HG02840 (cell line): ENCODE measurements at regions not wholly inside any gene's neighbourhood (a gene's known extent, or its start where the extent isn't known, plus 50 kb on each side); places are given as distances from the start of the nearest gene placed in this dataset.

Source experiments
- ATAC-seq: cut with Tn5 transposase; IDR thresholded peaks from one replicate; pipeline ENCODE4 v1.9.1; 2021; ENCODE audit warnings: mild to moderate bottlenecking, moderate library complexity, moderate number of reproducible peaks; ENCODE audit not compliant: unreplicated experiment, low FRiP score

DNA sequence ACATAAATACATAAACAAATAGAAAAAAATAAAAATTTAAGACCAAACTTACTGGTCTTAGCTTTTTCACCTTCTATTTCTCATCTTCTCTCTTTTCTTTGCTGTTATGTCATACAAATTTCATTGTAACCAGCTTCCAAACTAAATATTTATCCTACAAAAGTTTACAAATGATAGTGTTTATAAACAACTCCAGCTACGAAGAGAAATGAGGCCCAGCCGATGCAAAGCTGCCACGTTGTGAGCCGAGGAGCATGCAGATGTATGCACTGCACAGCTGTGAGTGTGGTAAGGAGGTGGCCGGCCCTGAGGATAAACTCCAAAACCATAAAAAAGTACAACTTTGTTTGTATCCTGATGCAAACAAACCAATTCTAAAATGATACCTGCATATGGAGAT is 642.4 kb upstream of the SGCG start:
- no peak for ATAC-seq

DNA sequence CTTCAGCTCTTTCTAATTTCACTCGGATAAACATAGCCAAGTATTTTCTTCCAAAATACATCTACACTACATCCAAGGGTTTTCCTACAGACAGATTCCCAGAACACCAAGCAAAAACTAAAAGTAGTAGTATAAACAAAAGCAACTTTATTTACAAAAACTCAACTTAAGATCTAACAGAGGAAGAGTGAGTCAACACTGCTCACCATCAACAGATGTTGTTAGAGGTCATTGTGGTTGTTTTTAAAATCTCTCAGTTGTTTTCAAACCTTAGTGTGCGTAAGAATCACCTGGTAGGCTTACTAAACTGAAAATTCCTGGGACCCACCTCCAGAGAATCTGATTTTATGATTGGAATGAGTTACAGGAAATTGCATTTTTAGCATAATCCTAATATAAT is 631.7 kb upstream of the SGCG start:
- ATAC-seq = no peak

DNA sequence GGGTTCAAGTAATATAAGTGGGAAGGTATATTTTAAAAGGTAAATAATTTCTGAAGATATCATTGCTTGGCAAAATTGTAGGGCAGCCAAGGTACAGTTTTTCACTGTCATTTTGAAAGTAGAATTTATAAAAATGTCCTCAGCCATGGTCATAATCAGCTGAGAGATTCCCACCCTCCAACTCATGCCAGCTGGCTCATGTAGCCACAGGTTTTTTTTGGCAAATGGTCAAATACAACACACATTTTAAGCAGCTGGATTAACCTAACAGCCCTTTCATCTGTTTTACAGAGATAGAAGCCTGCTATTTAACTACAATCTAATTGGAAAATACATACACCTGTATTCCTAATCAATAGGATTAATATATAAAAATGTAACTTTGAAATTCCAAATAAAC is 619.2 kb upstream of the SGCG start:
- no peak for ATAC-seq

DNA sequence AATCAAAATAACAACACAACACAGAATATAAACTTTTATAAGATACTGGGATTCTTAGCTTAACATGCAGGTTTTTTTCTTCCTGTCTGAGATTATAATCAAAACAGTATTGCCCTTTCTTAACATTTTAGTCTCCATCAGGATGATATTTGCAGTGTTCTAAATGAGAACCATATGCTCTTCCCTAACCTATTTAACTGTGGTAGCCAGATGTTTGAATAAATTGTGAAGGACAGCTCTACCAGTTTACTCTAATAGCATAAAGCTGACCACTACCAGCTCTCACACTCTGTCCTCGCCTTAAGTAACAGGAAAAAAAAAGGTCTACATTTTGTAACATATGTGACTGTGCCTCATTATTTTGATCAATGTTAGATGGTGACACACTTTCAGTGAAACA is 618.7 kb upstream of the SGCG start:
- no peak for ATAC-seq

DNA sequence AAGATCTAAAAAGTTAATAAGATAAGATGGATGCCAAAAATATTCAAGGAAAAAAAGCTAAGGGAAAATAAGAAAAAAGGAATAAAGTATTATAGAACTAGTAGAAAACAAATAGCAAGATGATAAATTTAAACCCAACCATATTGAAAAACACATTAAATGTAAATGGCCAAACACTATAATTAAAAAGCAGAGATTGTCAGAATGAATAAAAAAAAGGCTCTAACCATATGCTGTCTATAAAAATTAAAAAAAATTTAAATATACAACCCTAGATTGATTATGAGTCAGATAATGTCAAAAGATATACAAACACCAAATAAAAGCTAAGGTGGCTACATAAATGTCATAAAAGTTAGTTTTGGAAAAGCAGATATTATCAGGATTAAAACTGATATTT is 617.5 kb upstream of the SGCG start:
- no peak for ATAC-seq

DNA sequence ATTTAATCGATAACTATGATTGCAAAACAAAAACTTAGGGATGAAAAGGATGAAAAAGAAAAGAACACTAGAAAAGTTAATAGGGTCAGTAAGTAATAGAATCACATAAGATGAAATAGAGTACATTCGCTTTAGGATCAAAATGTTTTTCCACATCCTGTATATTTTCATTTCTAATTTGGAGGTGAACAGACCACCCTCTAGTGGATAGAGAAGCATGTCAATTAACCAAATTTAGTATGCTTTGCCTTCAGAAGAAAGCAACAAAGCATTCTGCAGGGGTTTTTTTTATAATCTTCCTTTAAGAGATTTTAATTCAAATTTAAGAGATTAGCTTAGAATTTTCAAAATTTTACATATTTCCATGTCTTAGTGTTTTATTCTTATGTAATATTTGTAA is 611.0 kb upstream of the SGCG start:
- no peak for ATAC-seq

DNA sequence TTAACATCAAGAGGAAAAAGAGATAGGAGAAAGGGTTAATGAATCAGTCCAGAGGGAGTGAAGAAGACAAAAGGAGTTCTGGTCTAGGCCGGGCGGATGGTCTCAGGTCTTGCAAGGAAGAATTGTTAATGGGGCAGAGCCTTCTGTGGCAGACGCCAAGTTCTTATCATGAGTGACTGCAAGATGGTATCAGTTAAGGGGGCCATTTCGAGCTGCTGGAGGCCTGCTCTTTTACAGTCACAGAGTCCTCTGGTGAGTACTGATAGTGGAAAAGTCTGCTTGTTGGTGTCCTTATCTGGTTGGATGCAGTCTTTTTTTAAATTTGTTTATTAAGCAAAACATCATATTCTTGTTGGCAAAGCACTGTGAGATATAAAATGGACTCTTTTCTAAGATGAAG is 590.9 kb upstream of the SGCG start:
- no peak for ATAC-seq

DNA sequence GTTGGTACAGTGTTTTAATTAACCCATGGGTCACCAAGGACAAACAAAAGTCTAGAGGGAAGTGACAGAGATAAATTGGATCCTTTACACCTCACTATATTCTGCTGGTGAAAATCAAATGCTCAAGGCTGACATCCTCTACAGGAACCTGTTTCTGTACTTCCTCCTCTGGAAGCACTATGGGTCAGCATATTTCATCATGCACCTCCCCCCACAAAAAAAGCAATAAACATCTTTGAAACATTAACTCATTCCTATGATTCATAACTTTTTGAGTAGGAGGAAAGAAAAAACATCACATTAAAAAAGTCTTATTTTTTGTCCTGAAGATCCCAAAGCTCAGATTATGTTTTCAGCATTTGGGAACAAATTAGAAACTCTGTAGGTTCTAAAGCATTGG is 588.3 kb upstream of the SGCG start:
- ATAC-seq = no peak

DNA sequence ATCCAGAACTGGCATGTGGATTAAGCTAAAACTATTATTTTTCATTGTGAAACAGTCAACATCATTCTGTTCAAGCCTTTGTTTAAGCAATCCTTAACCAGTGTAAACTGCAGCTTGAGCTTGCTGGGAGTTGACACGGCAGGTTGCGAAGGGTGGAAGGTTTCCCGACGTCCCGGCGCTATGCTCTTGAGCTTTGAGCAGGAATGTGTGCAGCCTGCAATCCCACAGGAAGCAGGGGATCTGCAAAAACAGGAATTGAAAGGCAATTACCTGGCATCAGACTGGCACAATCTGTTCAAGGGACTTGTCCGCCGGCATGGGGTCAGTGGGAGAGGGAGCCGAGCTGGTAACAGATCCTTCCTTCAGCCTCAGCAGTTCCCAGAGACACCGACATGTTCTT is 586.7 kb upstream of the SGCG start:
- ATAC-seq = no peak

DNA sequence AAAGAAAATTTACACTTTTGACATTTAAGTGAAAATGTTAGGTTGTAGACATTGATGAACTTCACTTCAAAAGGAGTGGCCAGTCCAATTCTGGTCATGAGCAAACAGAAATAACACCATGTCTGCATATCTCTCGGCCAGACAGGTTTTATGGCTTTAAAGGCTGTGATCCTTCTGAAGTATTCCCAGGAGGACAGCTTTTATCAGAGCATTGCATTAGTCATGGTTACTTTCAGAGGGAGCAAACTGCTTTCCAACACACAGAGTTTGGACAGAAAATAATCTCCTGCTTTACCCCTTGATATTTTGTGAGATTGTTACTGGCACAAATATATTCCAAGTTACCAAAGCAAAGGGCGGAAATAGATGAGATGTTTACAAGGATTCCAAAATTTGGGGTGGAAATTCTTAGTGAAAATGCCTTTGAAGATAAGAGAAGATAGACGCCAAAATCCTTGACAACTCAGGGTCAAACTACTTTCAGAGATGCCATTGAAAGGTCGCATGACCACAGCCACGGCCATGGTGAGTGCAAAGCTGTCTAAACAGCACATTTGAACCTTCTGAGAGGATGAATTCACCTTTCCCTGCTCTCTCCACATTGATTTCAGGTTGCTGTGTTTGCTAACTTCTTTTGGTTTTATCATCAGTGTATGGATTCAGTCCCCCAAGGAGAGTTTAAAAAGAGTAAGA is 584.5 kb upstream of the SGCG start:
- ATAC-seq = no peak

DNA sequence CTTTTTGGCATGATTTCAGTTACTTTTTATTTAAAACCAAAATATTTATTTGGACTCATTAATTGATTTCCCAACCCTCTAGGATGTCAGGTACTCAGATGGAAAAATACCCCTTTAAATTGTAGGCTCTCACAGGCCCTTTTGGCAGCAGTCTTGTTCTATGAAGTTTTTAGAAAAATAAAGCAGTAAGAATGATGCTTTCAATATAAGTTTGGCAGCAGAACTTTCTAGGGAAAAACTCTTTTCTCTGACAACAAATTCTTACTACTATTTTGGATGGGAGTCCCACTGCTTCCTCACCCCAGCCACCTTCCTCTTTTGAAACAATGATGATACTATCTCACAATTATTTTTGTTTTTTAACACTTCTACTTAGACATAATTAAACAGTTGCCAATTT is 581.6 kb upstream of the SGCG start:
- no peak for ATAC-seq

DNA sequence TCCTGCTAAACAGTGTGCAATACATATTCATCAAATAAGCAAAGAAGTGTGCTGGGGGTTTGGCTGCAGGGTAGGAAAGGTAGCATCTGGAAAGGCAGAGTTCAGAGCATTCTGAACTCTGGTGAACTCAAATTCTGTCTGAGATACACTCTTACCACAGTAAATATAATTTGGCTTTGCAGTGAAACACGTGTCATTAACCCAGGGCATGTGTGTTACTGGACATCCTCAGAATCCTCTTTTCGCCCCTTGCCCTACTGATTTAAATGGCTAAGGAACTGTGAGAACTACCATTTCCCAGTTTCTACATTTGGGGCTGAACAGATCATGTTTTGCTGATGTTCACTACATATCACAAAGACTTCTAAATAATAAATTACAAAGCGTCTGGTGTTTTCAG is 562.8 kb upstream of the SGCG start:
- no peak for ATAC-seq

DNA sequence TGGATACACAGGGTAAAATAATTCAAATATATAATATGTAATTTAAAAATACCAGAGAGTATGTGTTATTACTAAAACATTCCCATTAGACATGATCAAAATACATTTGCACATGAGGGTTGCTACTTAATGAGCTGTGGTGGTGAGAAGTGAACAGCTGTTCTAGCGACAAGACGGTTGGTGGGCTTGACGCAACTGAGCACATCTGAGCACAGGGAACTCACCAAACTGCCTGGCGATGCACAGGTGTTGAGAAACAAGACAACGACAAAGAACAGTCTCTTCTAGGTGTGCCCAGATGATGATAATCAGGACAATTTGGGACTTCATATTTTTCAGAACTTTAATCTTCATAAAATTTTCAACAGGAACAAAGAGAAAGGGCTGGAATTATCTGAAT is 555.1 kb upstream of the SGCG start:
- no peak for ATAC-seq

DNA sequence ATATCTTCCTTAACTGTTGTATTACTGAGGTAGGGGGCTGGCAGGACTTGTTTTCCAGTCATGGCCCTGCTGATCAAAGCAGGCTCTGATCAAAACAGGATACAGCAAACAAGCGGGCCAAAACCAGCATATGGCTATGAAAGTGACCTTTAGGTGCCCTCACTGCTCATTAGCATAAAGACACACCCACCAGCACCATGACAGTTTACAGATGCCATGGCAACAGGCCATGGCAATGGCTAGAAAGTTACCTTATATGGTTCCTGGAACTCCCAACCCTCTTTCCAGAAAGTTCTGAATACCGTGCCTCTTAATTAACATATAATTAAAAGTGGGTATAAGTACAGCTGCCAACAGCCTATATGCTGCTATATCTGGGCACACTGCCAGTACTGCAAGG is 551.4 kb upstream of the SGCG start:
- ATAC-seq = no peak

DNA sequence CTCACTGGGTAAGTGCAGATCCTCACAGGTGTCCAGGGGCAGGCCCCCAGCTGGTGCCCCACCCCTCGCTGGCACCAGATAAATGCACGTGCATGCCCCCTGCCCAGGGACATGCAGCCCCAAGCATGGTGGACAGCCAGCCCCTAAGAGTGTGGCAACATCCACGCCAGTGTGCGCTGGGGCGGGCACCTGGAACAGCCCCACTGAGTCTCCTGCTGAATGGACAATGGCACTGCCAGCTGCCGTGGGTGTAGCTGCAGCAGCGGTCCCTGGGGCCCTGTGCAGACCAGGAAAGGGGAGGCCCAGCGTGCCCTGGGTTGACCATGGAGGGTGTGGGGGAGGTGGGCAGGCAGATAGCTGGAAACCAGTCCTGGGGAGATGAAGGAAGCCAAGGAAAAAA is 538.7 kb upstream of the SGCG start:
- no peak for ATAC-seq

DNA sequence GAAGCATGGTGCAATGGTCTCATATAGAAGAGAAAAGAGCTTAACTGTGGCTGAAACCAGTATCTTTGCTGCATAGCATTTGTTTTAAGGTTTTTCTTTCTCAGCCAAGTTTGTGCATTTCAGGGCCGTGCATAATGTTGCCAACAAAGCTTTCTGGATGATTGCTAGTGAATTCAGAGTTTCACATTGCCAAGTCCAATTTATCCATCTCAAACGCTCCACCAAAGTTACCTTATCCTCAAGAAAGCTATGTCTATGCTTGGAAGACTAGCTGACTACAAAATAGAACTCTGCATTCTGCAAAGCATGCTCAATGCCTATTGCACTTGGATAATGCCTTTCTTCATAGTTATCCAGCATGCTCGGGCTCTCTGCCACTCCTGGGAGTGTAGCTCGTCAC is 535.8 kb upstream of the SGCG start:
- ATAC-seq = no peak

DNA sequence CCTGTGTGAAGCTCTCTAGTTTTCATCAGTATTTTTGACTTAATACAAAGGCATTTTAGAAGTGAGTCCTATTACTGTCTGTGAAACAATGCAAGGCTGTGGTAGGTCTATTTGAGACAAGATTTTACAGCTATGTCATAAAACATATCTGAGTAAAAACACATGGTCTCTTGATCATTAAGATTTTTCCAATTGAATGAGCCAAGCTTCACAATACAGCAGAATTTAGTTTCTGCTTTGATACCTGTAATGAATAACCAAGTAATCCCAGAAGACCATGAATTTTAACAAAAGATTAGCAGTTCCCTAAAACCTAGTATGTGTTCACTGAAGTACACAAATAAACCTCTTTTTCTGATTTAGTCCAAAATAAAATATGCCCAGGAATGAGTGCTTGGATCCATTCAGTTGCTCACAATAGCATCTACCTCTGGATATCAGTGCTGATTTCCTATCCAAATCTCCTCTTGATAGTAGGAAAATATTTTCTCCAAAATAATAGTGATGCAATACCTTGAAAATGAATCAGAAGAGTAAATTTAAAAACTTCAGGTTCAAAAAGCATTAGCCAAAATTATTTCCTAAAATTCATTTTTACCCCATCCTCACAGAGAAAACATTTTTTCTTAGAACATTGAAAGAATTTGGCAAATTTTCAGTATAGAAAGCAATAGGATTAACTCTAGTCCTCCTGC is 533.5 kb upstream of the SGCG start:
- no peak for ATAC-seq

DNA sequence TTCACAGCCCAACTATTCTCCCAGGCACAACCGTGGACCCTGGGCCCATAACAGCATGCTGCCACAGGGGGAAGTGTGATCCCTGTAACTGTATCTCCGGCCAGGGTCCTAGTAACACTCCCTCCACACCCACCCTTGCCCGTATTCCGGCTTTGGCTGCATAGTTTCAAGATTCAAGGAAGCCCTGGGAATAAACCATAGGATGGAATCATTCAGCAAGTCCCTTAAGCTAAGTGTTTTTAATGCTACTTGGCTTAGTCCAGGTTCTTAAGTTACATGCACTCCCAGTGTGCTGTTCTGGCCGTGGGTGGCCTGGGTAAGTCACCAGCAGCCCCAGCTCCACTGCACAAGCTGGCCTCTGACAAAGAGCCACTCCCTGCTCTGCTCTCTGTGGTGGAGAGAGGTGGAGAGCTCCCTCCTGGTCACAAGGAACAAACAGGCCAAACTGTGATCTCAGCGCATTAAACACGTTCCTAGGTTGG is 532.4 kb upstream of the SGCG start:
- no peak for ATAC-seq

DNA sequence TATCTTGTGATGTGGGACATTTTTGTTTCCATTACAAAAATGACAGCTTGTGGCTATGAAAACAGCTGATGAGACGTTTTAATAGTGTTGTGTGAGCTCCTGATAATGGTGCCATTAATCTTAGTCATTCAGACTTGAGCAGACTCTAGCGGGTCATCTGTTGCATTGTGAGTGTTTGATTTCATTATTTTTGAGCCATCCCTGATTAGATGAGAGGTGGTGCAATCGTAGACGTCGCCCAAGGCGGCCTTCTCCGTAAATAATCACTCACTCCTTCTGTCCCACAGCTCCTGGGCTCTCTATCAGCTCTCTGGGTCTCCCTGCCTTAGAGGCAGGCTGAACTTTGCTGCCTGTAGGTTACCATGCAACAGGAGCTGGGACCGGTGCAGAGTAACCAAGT is 528.0 kb upstream of the SGCG start:
- ATAC-seq = no peak

DNA sequence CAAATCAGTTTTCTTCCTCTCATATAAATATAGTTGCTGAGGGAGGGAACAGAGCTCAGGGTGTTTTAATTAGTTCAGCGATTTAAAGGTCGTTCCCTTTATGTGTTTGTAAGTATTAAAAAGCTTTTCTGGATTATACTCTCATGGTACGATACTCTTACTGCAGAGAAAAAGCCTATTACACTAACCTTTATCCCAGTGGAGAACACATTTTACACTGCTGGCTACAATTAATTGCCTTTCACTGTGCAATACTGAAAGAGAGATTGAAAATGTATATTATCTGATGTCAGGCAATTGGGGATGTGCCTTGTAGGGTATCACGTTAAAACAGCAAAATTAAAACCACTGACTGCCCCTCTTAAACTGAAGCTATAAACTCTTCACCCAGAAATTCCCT is 526.9 kb upstream of the SGCG start:
- ATAC-seq = no peak

DNA sequence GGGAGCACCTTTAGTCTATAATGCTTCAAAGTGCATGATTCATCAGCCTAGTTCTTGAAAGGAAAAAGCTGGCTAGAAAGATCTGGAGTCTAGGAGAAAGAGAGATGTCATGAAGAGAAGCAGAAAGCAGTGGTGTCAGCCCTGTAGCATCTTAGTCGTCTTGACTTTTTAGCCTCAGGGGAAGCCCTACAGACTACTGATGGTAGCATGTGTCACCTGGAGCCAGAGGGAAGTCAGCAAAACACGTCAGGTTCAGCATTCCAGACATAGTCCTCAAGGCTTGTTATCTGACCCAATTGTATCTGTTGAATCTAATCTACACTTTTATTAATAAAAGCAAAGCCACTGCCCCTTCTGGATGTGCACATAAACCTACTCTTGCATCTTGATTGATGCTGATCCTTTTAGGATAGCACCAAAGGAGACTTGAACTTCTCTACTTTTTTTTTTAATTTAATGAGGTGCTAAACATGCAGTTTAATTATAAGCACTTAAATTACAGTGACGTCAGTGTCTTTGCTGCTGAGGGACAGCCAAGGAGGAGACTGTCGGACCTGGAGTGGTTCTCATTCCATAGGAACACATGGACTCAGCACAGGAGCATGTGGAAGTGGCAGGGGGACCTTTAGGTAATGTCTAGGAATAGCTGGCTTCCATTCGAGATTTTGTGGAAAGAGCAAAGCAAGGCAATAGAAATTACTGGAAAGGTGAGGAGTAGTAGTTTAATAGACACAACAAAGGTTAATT is 525.5 kb upstream of the SGCG start:
- no peak for ATAC-seq

DNA sequence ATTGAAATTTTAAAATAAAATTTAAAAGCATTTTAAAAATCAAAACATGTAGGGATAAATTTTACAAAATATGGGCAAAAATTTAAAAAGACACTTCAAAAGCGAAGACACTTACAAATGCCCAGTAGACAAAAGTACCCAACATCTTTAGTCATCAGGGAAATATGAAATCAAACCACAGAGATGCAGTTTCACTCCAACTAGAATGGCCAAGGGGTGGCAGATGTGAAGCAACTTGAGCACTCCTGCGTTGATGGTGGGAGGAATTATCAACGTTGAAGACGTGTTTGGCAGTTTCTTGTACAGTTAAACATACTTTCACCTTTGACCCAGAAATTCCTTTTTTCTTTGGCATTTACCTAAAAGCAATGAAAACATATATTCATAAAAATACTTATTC is 518.0 kb upstream of the SGCG start:
- no peak for ATAC-seq
